MCF 10A (cell line): ENCODE measurements at regions not wholly inside any gene's neighbourhood (a gene's known extent, or its start where the extent isn't known, plus 50 kb on each side); places are given as distances from the start of the nearest gene placed in this dataset.

ENCODE experiments used
- BruUV-seq: library from RNA; stranded (reverse); fragments of 400-500 nt; replicated peaks from 2 replicates; lab custom pipeline; 2021; lab: Mats Ljungman, UMichigan
- CTCF ChIA-PET: fragments of 300-600 bp; sonication (Branson Sonifier 250); formaldehyde crosslinking; extraction: SDS; loops from one replicate; lab custom pipeline; 2021; ENCODE audit warnings: antibody characterized with exemption, inconsistent platforms; lab: Yijun Ruan, JAX
- POLR2A ChIA-PET: fragments of 300-600, 350-650 bp; sonication (Branson Sonifier 250); formaldehyde crosslinking; extraction: SDS; loops from one replicate; lab custom pipeline; 2020; ENCODE audit warnings: antibody characterized with exemption, inconsistent platforms; lab: Yijun Ruan, JAX
- DNase-seq: peaks from one replicate; pipeline ENCODE4 v3.0.0-alpha.2; 2018; ENCODE audit not compliant: unreplicated experiment
- H3K27ac Mint-ChIP-seq: one replicate; pipeline ENCODE4 v1.8.0; 2022; ENCODE audit warnings: mild to moderate bottlenecking, low read depth, mixed read lengths; ENCODE audit not compliant: unreplicated experiment
- H3K27me3 Mint-ChIP-seq: one replicate; pipeline ENCODE4 v1.8.0; 2022; ENCODE audit warnings: mixed read lengths; ENCODE audit not compliant: insufficient read depth, unreplicated experiment
- H3K36me3 Mint-ChIP-seq: one replicate; pipeline ENCODE4 v1.8.0; 2022; ENCODE audit warnings: mild to moderate bottlenecking, moderate library complexity, mixed read lengths; ENCODE audit not compliant: insufficient read depth, unreplicated experiment
- H3K4me1 Mint-ChIP-seq: one replicate; pipeline ENCODE4 v1.8.0; 2022; ENCODE audit warnings: mixed read lengths; ENCODE audit not compliant: insufficient read depth, unreplicated experiment
- H3K4me3 Mint-ChIP-seq: one replicate; pipeline ENCODE4 v1.8.0; 2022; ENCODE audit warnings: mild to moderate bottlenecking, moderate library complexity, mixed read lengths; ENCODE audit not compliant: unreplicated experiment
- H3K9me3 Mint-ChIP-seq: one replicate; pipeline ENCODE4 v1.8.0; 2022; ENCODE audit warnings: mixed read lengths; ENCODE audit not compliant: unreplicated experiment
- CTCF ChIP-seq: fragments of 200-600 bp; IDR thresholded peaks from one replicate; pipeline ENCODE4 v1.8.0; 2022; ENCODE audit warnings: antibody characterized with exemption, mild to moderate bottlenecking; ENCODE audit not compliant: unreplicated experiment
- intact Hi-C: fragments of 100-400 bp; cut with micrococcal nuclease; formaldehyde crosslinking; loops from 2 replicates; pipeline ENCODE4 v1.14.1; 2022

- Mint-ChIP-seq H3K9me3 (peaks cover 34% of the 10 kb centered on the region), H3K4me3 (no peak overlapping the region), H3K4me1 (no peaks in the 10 kb centered on the region), H3K36me3 (no peaks in the 10 kb centered on the region), H3K27ac (no peak overlapping the region), H3K27me3 (no peaks in the 10 kb centered on the region)
- intact Hi-C loops: no loop called here
- TF ChIP-seq CTCF: no peak
- no peak for DNase-seq
- no TSS peak for BruUV-seq
- ChIA-PET POLR2A (no interaction called here), CTCF (no interaction called here)
These were observed 459.9 kb upstream of the EEF2KMT start for GRCh38 chr16:5557448-5557847.

- no peaks in the 10 kb centered on the region for H3K36me3 Mint-ChIP-seq
- POLR2A ChIA-PET: no interaction called here
- H3K27ac Mint-ChIP-seq: no peak overlapping the region
- H3K27me3 Mint-ChIP-seq: no peaks in the 10 kb centered on the region
- TF ChIP-seq CTCF: no peak
- intact Hi-C loops: no loop called here
- H3K4me3 Mint-ChIP-seq: no peak overlapping the region
- DNase-seq: no peak
- no peaks in the 10 kb centered on the region for H3K4me1 Mint-ChIP-seq
- CTCF ChIA-PET: no interaction called here
- H3K9me3 Mint-ChIP-seq: peaks cover 26% of the 10 kb centered on the region
- BruUV-seq: no TSS peak
These were observed 458.7 kb upstream of the EEF2KMT start for GRCh38 chr16:5556158-5556810.

GRCh38 chr16:5551909-5552308 is 454.3 kb upstream of the EEF2KMT start:
- BruUV-seq: no TSS peak

GRCh38 chr16:5549802-5550201 is 452.2 kb upstream of the EEF2KMT start:
- peaks cover 32% of the 10 kb centered on the region for H3K9me3 Mint-ChIP-seq
- H3K36me3 Mint-ChIP-seq: no peaks in the 10 kb centered on the region
- H3K27me3 Mint-ChIP-seq: no peaks in the 10 kb centered on the region
- intact Hi-C loops: no loop called here
- ChIA-PET POLR2A (no interaction called here), CTCF (no interaction called here)
- no peak overlapping the region for H3K4me3 Mint-ChIP-seq
- no peak for TF ChIP-seq CTCF
- H3K27ac Mint-ChIP-seq: no peak overlapping the region
- no peaks in the 10 kb centered on the region for H3K4me1 Mint-ChIP-seq
- no TSS peak for BruUV-seq
- DNase-seq: no peak

More at GRCh38 chr16:5551909-5552308, 454.3 kb upstream of the EEF2KMT start:
- peaks cover 25% of the 10 kb centered on the region for H3K9me3 Mint-ChIP-seq
- no peaks in the 10 kb centered on the region for H3K36me3 Mint-ChIP-seq
- H3K4me3 Mint-ChIP-seq: no peak overlapping the region
- TF ChIP-seq CTCF: no peak
- no peak for DNase-seq
- ChIA-PET CTCF (interaction anchor here (1.0 kb wide), 1 partner anchor 42 kb away, joined by 3 read pairs; no protein-coding TSS in a partner anchor), POLR2A (no interaction called here)
- no peaks in the 10 kb centered on the region for H3K27me3 Mint-ChIP-seq
- intact Hi-C loops: no loop called here
- H3K4me1 Mint-ChIP-seq: no peaks in the 10 kb centered on the region
- no peak overlapping the region for H3K27ac Mint-ChIP-seq
